ENCODE measurements at regions not wholly inside any gene's neighbourhood (a gene's known extent, or its start where the extent isn't known, plus 50 kb on each side); places are given as distances from the start of the nearest gene placed in this dataset.
"Not testable (repeated sequence)": the region's sequence is repeated elsewhere in the genome, so short reads cannot be mapped to it uniquely, and the experiment has no call there.

GRCh38 chr11:121358760-121359159 lies 66.2 kb downstream of the SC5D start:
- Histone ChIP-seq H3K4me3 (ENCODE audit: low read depth in 1 of 2, low read length in 2 of 2) (no peak overlapping the region), H3K9ac (ENCODE audit: low read depth in 1 of 2, low read length in 2 of 2) (no peak overlapping the region), H3K9me3 (ENCODE audit: control insufficient read depth in 1 of 2, low read length in 2 of 2) (no peaks in the 10 kb centered on the region), H3K4me1 (ENCODE audit: control insufficient read depth in 1 of 2, insufficient read depth in 2 of 2, low read length in 2 of 2) (no peaks in the 10 kb centered on the region), H3K36me3 (ENCODE audit: control insufficient read depth in 1 of 2, insufficient read depth in 2 of 2, low read length in 2 of 2) (no peaks in the 10 kb centered on the region), H3K27me3 (ENCODE audit: control insufficient read depth in 1 of 2, insufficient read depth in 2 of 2, low read length in 2 of 2) (no peaks in the 10 kb centered on the region), H3K27ac (ENCODE audit: low read depth, low read length) (no peak overlapping the region)

- no peaks in the 10 kb centered on the region for H3K36me3 ChIP-seq (ENCODE audit: control insufficient read depth in 1 of 2, insufficient read depth in 2 of 2, low read length in 2 of 2)
- no peak overlapping the region for H3K4me3 ChIP-seq (ENCODE audit: low read depth in 1 of 2, low read length in 2 of 2)
- no peak overlapping the region for H3K9ac ChIP-seq (ENCODE audit: low read depth in 1 of 2, low read length in 2 of 2)
- H3K4me1 ChIP-seq (ENCODE audit: control insufficient read depth in 1 of 2, insufficient read depth in 2 of 2, low read length in 2 of 2) = no peaks in the 10 kb centered on the region
- no peaks in the 10 kb centered on the region for H3K27me3 ChIP-seq (ENCODE audit: control insufficient read depth in 1 of 2, insufficient read depth in 2 of 2, low read length in 2 of 2)
- no peaks in the 10 kb centered on the region for H3K9me3 ChIP-seq (ENCODE audit: control insufficient read depth in 1 of 2, low read length in 2 of 2)
- H3K27ac ChIP-seq (ENCODE audit: low read depth, low read length) = no peak overlapping the region
These were observed 67.0 kb downstream of the SC5D start for GRCh38 chr11:121359591-121359990.

- not testable (repeated sequence) for H3K36me3 ChIP-seq (ENCODE audit: control insufficient read depth in 1 of 2, insufficient read depth in 2 of 2, low read length in 2 of 2); H3K9ac ChIP-seq (ENCODE audit: low read depth in 1 of 2, low read length in 2 of 2); H3K4me3 ChIP-seq (ENCODE audit: low read depth in 1 of 2, low read length in 2 of 2); H3K27me3 ChIP-seq (ENCODE audit: control insufficient read depth in 1 of 2, insufficient read depth in 2 of 2, low read length in 2 of 2); H3K27ac ChIP-seq (ENCODE audit: low read depth, low read length); H3K9me3 ChIP-seq (ENCODE audit: control insufficient read depth in 1 of 2, low read length in 2 of 2)
- H3K4me1 ChIP-seq (ENCODE audit: control insufficient read depth in 1 of 2, insufficient read depth in 2 of 2, low read length in 2 of 2) = peaks cover 0 to 11% of the 10 kb centered on the region in 2 donors
These were observed 70.4 kb downstream of the SC5D start for GRCh38 chr11:121362955-121363354.

GRCh38 chr11:121365304-121365703 lies 72.7 kb downstream of the SC5D start:
- Histone ChIP-seq H3K9me3 (ENCODE audit: control insufficient read depth in 1 of 2, low read length in 2 of 2) (no peaks in the 10 kb centered on the region), H3K4me1 (ENCODE audit: control insufficient read depth in 1 of 2, insufficient read depth in 2 of 2, low read length in 2 of 2) (peaks cover 0 to 15% of the 10 kb centered on the region in 2 donors), H3K4me3 (ENCODE audit: low read depth in 1 of 2, low read length in 2 of 2) (no peak overlapping the region), H3K9ac (ENCODE audit: low read depth in 1 of 2, low read length in 2 of 2) (no peak overlapping the region), H3K27ac (ENCODE audit: low read depth, low read length) (no peak overlapping the region), H3K27me3 (ENCODE audit: control insufficient read depth in 1 of 2, insufficient read depth in 2 of 2, low read length in 2 of 2) (no peaks in the 10 kb centered on the region), H3K36me3 (ENCODE audit: control insufficient read depth in 1 of 2, insufficient read depth in 2 of 2, low read length in 2 of 2) (no peaks in the 10 kb centered on the region)

GRCh38 chr11:121366038-121366437 lies 73.5 kb downstream of the SC5D start:
- H3K27ac ChIP-seq (ENCODE audit: low read depth, low read length) = no peak overlapping the region

GRCh38 chr11:121367001-121367843 lies 74.7 kb downstream of the SC5D start:
- peaks cover 6 to 15% of the 10 kb centered on the region in 2 donors for H3K4me1 ChIP-seq (ENCODE audit: control insufficient read depth in 1 of 2, insufficient read depth in 2 of 2, low read length in 2 of 2)
- H3K9ac ChIP-seq (ENCODE audit: low read depth in 1 of 2, low read length in 2 of 2) = no peak overlapping the region
- H3K27ac ChIP-seq (ENCODE audit: low read depth, low read length) = no peak overlapping the region
- no peaks in the 10 kb centered on the region for H3K9me3 ChIP-seq (ENCODE audit: control insufficient read depth in 1 of 2, low read length in 2 of 2)
- H3K4me3 ChIP-seq (ENCODE audit: low read depth in 1 of 2, low read length in 2 of 2) = peak overlapping the region in 1 of 2 donors; percentile 7
- no peaks in the 10 kb centered on the region for H3K36me3 ChIP-seq (ENCODE audit: control insufficient read depth in 1 of 2, insufficient read depth in 2 of 2, low read length in 2 of 2)
- no peaks in the 10 kb centered on the region for H3K27me3 ChIP-seq (ENCODE audit: control insufficient read depth in 1 of 2, insufficient read depth in 2 of 2, low read length in 2 of 2)

More at GRCh38 chr11:121366038-121366437, 73.5 kb downstream of the SC5D start:
- Histone ChIP-seq H3K4me3 (ENCODE audit: low read depth in 1 of 2, low read length in 2 of 2) (no peak overlapping the region), H3K9me3 (ENCODE audit: control insufficient read depth in 1 of 2, low read length in 2 of 2) (no peaks in the 10 kb centered on the region), H3K4me1 (ENCODE audit: control insufficient read depth in 1 of 2, insufficient read depth in 2 of 2, low read length in 2 of 2) (peaks cover 0 to 15% of the 10 kb centered on the region in 2 donors), H3K36me3 (ENCODE audit: control insufficient read depth in 1 of 2, insufficient read depth in 2 of 2, low read length in 2 of 2) (no peaks in the 10 kb centered on the region), H3K9ac (ENCODE audit: low read depth in 1 of 2, low read length in 2 of 2) (no peak overlapping the region), H3K27me3 (ENCODE audit: control insufficient read depth in 1 of 2, insufficient read depth in 2 of 2, low read length in 2 of 2) (no peaks in the 10 kb centered on the region)

GRCh38 chr11:121367844-121368225 lies 75.3 kb downstream of the SC5D start:
- H3K36me3 ChIP-seq (ENCODE audit: control insufficient read depth in 1 of 2, insufficient read depth in 2 of 2, low read length in 2 of 2) = no peaks in the 10 kb centered on the region
- no peak overlapping the region for H3K9ac ChIP-seq (ENCODE audit: low read depth in 1 of 2, low read length in 2 of 2)
- H3K4me3 ChIP-seq (ENCODE audit: low read depth in 1 of 2, low read length in 2 of 2) = peak overlapping the region in 1 of 2 donors; percentile 7
- no peaks in the 10 kb centered on the region for H3K9me3 ChIP-seq (ENCODE audit: control insufficient read depth in 1 of 2, low read length in 2 of 2)
- no peak overlapping the region for H3K27ac ChIP-seq (ENCODE audit: low read depth, low read length)
- peaks cover 10 to 15% of the 10 kb centered on the region in 2 donors for H3K4me1 ChIP-seq (ENCODE audit: control insufficient read depth in 1 of 2, insufficient read depth in 2 of 2, low read length in 2 of 2)
- no peaks in the 10 kb centered on the region for H3K27me3 ChIP-seq (ENCODE audit: control insufficient read depth in 1 of 2, insufficient read depth in 2 of 2, low read length in 2 of 2)

- Histone ChIP-seq H3K27me3 (ENCODE audit: control insufficient read depth in 1 of 2, insufficient read depth in 2 of 2, low read length in 2 of 2) (no peaks in the 10 kb centered on the region), H3K4me3 (ENCODE audit: low read depth in 1 of 2, low read length in 2 of 2) (no peak overlapping the region), H3K4me1 (ENCODE audit: control insufficient read depth in 1 of 2, insufficient read depth in 2 of 2, low read length in 2 of 2) (peaks cover 15% of the 10 kb centered on the region in 2 donors), H3K9ac (ENCODE audit: low read depth in 1 of 2, low read length in 2 of 2) (no peak overlapping the region), H3K9me3 (ENCODE audit: control insufficient read depth in 1 of 2, low read length in 2 of 2) (no peaks in the 10 kb centered on the region), H3K27ac (ENCODE audit: low read depth, low read length) (no peak overlapping the region), H3K36me3 (ENCODE audit: control insufficient read depth in 1 of 2, insufficient read depth in 2 of 2, low read length in 2 of 2) (no peaks in the 10 kb centered on the region)
These were observed 76.0 kb downstream of the SC5D start for GRCh38 chr11:121368364-121369240.

- Histone ChIP-seq H3K9ac (ENCODE audit: low read depth in 1 of 2, low read length in 2 of 2) (no peak overlapping the region), H3K36me3 (ENCODE audit: control insufficient read depth in 1 of 2, insufficient read depth in 2 of 2, low read length in 2 of 2) (no peaks in the 10 kb centered on the region), H3K27me3 (ENCODE audit: control insufficient read depth in 1 of 2, insufficient read depth in 2 of 2, low read length in 2 of 2) (no peaks in the 10 kb centered on the region), H3K4me1 (ENCODE audit: control insufficient read depth in 1 of 2, insufficient read depth in 2 of 2, low read length in 2 of 2) (peaks cover 15% of the 10 kb centered on the region in 2 donors), H3K27ac (ENCODE audit: low read depth, low read length) (no peak overlapping the region), H3K4me3 (ENCODE audit: low read depth in 1 of 2, low read length in 2 of 2) (no peak overlapping the region), H3K9me3 (ENCODE audit: control insufficient read depth in 1 of 2, low read length in 2 of 2) (no peaks in the 10 kb centered on the region)
These were observed 76.8 kb downstream of the SC5D start for GRCh38 chr11:121369366-121369765.

- H3K4me3 ChIP-seq (ENCODE audit: low read depth in 1 of 2, low read length in 2 of 2) = no peak overlapping the region
- H3K9me3 ChIP-seq (ENCODE audit: control insufficient read depth in 1 of 2, low read length in 2 of 2) = no peaks in the 10 kb centered on the region
- H3K9ac ChIP-seq (ENCODE audit: low read depth in 1 of 2, low read length in 2 of 2) = no peak overlapping the region
- H3K27me3 ChIP-seq (ENCODE audit: control insufficient read depth in 1 of 2, insufficient read depth in 2 of 2, low read length in 2 of 2) = no peaks in the 10 kb centered on the region
- H3K4me1 ChIP-seq (ENCODE audit: control insufficient read depth in 1 of 2, insufficient read depth in 2 of 2, low read length in 2 of 2) = peaks cover 13 to 15% of the 10 kb centered on the region in 2 donors
- no peak overlapping the region for H3K27ac ChIP-seq (ENCODE audit: low read depth, low read length)
- no peaks in the 10 kb centered on the region for H3K36me3 ChIP-seq (ENCODE audit: control insufficient read depth in 1 of 2, insufficient read depth in 2 of 2, low read length in 2 of 2)
These were observed 79.5 kb downstream of the SC5D start for GRCh38 chr11:121372028-121372427.
